Middle frontal gyrus (tissue), 1 donor: ENCODE measurements at regions not wholly inside any gene's neighbourhood (a gene's known extent, or its start where the extent isn't known, plus 50 kb on each side); places are given as distances from the start of the nearest gene placed in this dataset.
"Not testable (repeated sequence)": the region's sequence is repeated elsewhere in the genome, so short reads cannot be mapped to it uniquely, and the experiment has no call there.

Experiments used
- DNase-seq: peaks from one replicate; pipeline ENCODE4 v3.0.0-alpha.2; 2015; ENCODE audit warnings: low spot score; ENCODE audit errors: extremely low spot score

DNA sequence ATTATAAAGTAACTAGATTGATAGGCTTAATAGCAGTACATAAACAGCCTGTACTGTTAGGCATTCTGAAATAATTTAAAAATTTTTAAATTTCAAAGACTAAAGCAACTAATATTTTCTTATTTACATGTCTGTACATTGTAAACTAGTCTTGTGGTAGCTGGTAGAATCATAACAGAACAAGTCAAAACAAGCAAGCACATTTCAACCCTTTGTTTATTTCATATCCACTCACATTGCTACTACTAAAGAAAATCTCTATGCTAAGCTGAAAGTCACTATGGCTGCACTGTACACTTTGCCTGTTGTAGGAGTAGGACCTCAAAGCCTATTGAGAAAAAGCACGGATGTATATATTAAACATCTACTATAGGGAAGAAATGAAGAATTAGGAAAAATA is 738.2 kb upstream of the ADGRL4 start:
- no peak for DNase-seq

DNA sequence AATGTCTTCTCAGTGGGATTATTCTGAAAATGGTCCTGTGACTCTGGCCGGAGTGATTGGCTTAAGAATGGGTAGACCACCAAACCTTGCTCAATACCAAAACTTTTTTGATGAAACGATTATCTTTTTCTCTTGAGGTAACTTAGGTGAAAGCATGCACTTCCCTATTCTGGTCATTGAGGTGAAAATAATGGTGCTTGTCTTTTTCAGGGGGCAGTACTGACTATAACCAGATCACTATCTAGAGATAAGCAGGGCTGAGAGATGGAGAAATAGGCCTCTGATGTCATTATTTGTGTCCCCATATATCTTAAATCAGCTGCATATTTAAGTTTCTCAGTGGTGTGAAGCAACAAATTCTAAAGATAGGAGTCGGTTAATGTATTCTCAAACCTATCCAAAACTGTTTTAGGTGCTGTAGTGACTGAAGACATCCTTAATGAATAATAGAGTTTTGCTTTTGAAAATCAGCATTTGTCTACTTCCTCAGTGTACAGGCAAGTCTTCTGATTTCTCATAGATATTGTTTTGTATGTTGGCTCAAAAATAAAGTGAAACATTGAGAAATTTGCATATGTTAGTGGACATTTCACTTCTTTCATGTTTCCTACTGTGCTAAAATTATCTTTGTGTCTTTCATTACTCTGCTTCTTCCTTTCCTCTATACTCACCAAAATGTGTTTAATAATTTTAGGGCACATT is 735.3 kb upstream of the ADGRL4 start:
- DNase-seq: no peak

GRCh38 chr1:79738101-79738500 is 731.6 kb upstream of the ADGRL4 start:
- no peak for DNase-seq

DNA sequence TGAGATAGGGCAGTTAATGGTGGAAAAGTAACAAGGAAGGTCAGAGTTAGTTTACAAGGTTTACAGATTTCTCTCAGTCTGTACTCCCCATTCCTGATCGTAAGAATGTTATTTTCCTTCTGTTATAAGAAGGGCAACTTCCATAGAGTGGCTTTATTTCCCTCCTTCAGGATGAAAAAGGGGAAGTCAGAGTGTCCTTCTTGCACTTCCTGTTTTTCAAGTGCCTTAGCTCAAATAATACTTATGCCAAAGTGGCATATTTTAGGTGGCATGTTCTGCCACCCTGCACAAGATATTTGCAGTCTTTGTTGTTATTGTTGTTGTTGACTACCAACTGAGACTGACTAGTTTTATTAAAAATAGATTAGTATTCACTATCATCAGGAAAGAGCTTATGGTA is 730.7 kb upstream of the ADGRL4 start:
- no peak for DNase-seq

GRCh38 chr1:79732950-79733349 is 726.4 kb upstream of the ADGRL4 start:
- no peak for DNase-seq

GRCh38 chr1:79726911-79727310 is 720.4 kb upstream of the ADGRL4 start:
- no peak for DNase-seq

GRCh38 chr1:79726321-79726720 is 719.8 kb upstream of the ADGRL4 start:
- DNase-seq: peak; percentile 19

DNA sequence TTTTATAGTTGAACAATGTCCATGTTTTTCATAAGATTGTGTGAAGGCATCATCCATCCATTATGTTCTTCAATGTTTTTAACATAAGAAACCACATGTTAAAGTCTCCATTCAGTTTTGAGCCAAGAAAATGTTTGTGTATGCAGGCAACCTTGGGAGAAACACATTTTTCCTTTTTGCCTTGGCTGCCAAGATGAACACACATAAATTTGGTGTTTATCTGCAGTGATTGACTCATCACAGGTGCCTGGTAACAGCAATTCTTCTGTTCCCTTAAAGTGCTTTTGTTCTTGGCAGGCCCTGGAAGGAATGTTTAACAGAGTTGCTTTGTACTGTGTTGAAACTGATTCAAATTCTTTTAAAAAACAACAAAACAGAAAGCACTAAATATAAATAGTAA is 709.9 kb upstream of the ADGRL4 start:
- DNase-seq: no peak

DNA sequence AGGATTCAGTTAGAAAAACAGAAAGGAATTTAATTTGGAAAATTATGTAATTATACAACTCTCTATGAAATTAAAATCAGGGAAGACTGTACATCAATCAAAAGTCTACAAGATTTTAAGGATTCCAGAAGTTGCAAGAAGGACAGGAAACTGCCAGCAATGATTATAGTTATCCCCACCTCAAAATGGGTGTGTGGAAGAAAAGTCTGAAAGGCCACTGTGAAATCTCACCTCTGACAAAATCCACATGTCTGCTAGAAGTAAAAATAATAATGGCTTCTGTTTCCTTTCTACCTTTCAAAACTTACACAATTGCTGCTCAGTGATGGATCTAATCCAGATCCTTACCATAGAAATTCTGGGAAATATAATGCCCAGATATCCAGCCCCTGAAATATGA is 708.1 kb upstream of the ADGRL4 start:
- no peak for DNase-seq

- no peak for DNase-seq
Observed at GRCh38 chr1:79711001-79711431, 704.5 kb upstream of the ADGRL4 start.

DNA sequence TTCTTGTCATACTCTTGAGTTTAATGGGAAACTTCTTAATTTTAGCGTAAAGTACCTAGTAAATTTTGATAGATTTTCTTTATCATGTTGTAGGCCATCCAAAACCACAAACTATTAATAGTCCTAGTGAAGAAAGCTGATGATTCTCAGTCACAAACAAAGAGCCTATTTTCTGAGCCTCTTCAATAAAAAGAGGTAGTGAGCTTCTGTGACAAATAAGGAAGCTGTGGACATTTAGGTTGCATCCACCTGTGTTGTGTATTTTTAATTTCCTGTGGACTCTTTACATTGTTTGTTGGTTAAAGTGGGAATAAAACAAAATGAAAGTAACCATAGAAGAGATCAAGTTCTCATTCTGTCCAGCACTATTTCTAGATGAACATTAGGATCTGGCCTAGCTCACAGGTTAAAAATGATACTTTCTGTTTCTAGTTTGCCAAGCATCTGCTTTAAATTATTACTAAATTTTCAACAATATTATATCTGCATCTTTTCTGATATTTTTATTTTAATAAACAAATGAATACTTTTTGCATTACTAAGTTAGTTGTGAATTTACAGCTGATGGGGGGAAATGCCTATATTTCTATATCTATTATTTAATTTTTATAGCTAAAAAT is 702.2 kb upstream of the ADGRL4 start:
- no peak for DNase-seq

- no peak for DNase-seq
Observed at GRCh38 chr1:79705218-79705617, 698.7 kb upstream of the ADGRL4 start.

GRCh38 chr1:79704067-79704466 is 697.5 kb upstream of the ADGRL4 start:
- no peak for DNase-seq

GRCh38 chr1:79702336-79702999 is 695.9 kb upstream of the ADGRL4 start:
- DNase-seq: not testable (repeated sequence)

DNA sequence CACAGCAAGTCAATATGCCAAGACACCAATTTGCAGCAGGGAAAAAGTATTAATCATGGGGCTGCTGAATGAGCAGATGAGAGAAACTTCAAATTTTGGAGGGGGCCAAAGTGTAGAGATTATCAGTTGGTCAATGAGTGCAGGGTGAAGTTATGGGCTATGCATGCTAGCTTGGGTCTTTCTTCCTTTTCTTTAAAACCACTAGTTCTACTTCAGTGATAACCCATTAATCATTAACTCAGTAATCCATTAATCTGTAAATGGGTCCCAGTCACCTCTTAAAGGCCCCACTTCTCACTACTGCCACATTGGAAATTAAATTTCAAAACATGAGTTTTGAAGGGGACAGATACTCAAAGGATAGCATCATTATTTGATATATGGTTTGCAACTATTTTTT is 688.6 kb upstream of the ADGRL4 start:
- DNase-seq: no peak

- no peak for DNase-seq
Observed at GRCh38 chr1:79694241-79694640, 687.7 kb upstream of the ADGRL4 start.

GRCh38 chr1:79693441-79694114 is 687.0 kb upstream of the ADGRL4 start:
- DNase-seq: no peak

DNA sequence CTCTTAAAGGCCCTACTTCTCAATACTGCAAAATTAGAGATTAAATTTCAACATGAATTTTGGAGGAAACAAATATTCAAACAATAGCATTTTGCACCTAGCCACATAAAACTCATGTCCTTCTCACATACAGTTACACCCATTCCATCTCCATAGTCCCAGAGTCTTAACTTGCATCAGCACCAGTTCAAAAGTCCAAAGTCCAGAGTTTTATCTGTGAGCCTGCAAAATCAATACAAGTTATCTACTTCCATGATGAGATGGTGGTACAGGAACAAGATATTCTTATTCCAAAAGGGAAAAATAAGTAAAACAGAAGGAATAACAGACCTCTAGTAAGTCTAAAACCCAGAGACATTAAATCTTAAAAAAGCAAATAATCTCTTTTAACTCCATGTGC is 686.0 kb upstream of the ADGRL4 start:
- no peak for DNase-seq

DNA sequence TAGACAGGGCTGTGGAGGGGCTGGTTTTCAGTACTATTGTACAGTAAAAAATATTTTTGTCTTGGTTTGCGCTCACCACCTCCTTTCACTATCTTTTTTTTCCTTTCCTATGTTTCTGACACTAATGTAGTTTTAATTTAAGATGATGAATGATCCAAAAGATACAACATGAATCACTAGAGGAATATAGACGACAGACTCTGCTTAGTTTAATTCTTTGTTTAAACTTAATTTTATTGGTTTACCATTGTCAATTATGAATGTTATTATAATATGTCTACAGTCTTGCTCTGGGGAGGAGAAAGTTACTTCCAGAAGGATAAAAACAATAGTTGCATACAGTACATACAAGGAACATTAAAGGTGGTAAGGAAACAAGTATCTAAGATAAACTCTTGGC is 682.4 kb upstream of the ADGRL4 start:
- no peak for DNase-seq

- DNase-seq: no peak
Observed at GRCh38 chr1:79683420-79683819, 676.9 kb upstream of the ADGRL4 start.

- DNase-seq: no peak
Observed at GRCh38 chr1:79682478-79682877, 675.9 kb upstream of the ADGRL4 start.

- no peak for DNase-seq
Observed at GRCh38 chr1:79681382-79681781, 674.9 kb upstream of the ADGRL4 start.
